ENCODE measurements at regions not wholly inside any gene's neighbourhood (a gene's known extent, or its start where the extent isn't known, plus 50 kb on each side); places are given as distances from the start of the nearest gene placed in this dataset.

DNA sequence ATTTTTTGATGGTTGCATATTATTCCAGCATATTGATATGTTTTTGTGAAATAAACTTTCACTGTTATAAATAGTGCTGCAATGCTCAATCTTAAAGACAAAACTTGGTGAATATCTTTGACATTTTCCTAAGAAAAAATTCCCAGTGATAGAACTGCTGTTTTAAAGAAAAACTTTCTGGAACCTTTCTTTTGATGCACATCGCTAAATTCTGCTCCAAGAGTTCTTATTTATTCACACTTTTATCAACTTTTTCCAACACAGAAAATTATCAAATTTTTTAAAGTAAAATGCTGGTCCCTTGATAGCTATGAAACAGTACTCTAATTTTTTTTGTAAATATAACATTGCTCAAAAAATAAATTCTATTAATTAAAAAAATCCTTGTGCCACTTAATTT is 196.6 kb downstream of the HS3ST3A1 start:
- no peak for DNase-seq (ENCODE audit: low spot score)

DNA sequence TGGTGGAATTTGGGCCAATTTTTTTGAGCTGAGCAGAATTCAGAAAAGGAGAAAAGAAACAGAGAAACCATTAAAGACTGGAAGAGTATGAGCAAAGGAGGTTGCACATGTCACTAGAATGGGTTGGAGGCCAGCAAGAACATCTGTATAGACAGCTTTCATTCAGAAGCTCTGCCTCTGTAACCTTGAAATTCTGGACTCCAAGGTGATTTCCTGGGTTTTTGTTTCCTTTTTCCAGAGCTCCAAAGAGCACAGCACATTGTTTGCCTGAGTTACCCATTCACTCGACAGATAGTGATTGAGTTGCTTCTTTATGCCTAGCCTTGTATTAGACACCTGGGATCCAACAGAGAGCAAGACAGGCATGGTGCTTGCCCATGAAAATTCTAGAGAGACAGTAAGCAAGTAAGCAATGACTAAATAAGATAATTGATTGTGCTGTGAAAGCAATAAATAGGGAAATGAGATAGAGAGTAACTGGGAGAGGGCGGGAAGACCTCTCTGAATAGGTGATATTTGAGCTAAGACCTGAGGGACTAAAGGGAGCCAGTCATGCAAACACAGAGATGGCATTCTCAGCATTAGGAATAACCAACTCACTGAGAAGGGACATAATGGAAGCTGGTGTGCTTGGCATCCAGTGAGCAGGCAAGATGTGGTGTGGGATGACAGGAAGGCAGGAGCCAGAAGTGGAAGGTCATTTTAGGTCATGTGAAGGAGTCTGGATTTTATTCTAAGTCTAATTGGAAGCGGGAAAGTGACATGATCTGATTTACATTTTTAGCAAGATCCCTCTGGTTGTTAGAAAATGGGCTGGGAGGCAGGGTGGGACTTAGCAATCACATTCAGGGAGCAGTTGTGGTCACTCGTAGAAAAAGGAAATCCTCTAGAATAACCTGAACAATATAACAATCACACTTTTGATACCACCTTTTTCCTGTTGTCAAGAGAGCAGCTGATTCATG is 197.5 kb downstream of the HS3ST3A1 start:
- no peak for DNase-seq (ENCODE audit: low spot score)

- DNase-seq (ENCODE audit: low spot score): no peak
Observed at GRCh38 chr17:13400491-13400890, 201.2 kb downstream of the HS3ST3A1 start.

GRCh38 chr17:13398853-13399252 is 202.9 kb downstream of the HS3ST3A1 start:
- DNase-seq (ENCODE audit: low spot score): no peak

DNA sequence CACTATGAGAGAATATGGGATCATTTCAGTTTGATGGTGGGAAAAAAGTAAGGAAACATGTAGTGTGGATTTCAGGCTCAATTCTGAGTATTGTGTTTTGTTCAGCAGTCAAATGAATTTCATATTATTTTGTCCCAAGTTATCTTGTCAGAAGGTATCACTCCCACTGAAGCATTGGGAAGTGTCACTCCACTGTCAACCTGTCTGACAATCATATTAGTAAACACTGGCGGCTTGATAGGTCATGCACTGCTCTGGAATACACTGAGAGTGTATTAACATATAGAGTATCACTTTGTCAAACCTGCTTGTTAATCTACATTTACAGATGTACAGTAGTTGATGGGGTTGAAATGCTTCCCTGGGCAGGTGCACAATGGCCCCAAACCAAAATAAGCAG is 203.6 kb downstream of the HS3ST3A1 start:
- DNase-seq (ENCODE audit: low spot score): no peak

DNA sequence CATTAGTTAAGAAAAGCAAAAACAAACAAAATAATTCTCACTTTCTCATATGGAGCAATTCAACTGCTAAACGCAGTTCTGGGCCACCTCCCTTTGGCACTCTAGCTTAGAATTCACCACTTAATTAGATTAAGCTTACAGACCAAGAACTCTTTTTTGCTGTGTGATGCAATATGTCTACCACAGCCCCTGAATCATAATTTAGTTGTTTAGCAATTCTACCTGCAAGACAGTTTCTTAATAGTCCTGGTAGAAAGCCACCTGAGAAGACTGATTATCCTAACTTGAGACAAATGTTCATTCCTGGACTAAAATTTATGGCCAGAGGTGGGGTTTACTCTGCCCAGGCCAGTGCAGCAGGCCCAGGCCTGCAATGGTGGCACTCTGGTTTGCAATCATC is 205.9 kb downstream of the HS3ST3A1 start:
- DNase-seq (ENCODE audit: low spot score): no peak

GRCh38 chr17:13395346-13395745 is 206.4 kb downstream of the HS3ST3A1 start:
- no peak for DNase-seq (ENCODE audit: low spot score)

DNA sequence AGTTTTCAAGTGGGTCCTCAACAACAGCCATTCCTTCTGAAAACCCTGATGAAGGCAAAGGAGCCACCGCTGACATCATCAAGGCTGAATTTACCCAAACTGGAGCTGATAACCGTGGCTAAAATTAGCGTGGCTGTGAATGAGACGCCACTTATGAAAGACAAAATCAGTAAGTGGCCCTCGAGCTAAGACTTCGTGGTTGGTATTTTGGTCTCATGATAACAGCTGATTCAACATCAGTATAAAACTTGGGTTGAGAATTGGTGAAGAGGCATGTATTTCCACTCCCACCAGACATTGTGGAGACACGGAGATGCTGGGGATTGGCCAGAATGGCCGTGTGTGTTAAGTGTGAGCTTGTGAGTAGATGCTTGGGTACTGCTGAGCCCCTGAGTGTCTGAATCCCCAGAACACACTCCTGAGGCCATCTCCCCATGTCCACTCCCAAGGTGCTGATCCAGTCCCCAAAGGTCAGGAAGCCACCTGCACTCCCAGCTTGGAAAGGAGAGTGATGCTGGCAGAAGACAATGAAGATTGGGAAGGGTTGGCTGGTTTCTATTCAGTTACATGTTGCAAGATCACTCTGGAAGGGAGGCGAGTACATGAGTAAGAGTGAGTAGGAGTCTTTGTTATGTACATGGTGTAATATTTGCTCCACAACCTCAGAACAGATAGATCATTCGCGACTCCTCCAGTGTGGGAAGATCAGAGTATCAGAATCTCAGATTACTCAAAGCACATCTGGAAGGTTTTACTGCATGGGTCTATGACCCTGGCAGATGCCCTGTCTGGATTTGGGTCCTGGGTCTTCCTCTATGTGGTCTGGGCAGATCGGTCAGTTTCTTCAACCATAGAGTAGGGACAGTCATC is 207.7 kb downstream of the HS3ST3A1 start:
- DNase-seq (ENCODE audit: low spot score): no peak

- DNase-seq (ENCODE audit: low spot score): no peak
Observed at GRCh38 chr17:13387952-13388351, 213.8 kb downstream of the HS3ST3A1 start.

DNA sequence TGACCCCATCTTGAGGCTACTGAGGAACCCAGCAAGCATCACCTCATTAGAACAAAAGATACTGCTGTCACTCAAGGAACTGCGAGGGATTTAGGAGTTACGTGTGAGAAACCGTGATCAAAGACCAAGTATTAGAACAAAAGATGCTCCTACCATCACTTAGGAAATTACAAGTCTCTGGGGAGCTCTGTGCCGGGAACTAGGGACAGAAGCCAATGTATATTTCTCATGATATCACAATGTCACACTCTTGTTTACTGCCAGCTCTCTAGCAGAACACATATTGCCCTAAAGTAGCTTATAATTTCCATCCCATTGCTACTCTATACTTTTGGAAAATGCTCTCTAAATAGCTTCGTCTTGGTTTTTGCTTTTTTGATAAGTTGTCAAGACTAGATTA is 214.5 kb downstream of the HS3ST3A1 start:
- DNase-seq (ENCODE audit: low spot score): no peak

DNA sequence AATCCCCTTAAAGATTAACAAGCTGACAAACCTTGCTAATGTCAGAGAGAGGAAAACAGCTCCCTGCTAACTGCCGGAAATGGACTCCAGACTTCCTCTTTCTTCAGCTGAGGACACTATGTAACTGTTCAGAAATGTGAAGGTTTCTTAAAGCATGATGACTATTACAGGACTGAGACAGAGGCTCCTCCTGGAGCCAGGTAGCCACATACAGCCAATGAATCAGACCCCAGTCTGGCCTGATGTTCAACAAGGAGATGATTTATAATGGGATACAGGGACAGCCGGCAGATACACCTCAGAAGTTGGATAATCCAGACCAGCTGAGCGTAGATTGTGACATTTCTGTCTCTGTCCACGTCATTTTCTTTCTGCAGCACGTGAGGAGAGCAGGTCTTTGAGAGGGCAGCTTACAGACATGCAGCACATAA is 216.2 kb downstream of the HS3ST3A1 start:
- no peak for DNase-seq (ENCODE audit: low spot score)

DNA sequence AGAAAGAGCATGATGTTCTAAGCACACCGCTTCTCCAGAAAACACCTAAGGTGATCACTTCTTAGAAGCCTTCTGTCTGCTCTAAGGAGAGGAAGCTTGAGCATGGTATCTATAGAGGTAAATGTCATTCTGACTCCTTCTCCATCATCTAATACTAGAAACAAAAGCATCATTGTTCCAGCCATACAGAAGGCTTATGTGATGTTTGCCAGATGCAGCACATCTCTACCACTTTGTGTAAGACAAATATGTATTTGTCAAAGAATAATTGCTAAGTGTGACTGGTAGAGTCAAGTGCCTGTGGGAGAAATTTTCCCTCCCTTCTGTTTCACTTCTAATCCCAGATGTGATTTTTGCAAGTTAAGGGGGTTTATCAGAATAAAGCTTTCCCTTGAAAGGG is 217.1 kb downstream of the HS3ST3A1 start:
- peak; percentile 46 for DNase-seq (ENCODE audit: low spot score)

- DNase-seq (ENCODE audit: low spot score): no peak
Observed at GRCh38 chr17:13378361-13378760, 223.4 kb downstream of the HS3ST3A1 start.

- DNase-seq (ENCODE audit: low spot score): no peak
Observed at GRCh38 chr17:13374203-13375143, 227.3 kb downstream of the HS3ST3A1 start.

GRCh38 chr17:13372432-13372831 is 229.3 kb downstream of the HS3ST3A1 start:
- no peak for DNase-seq (ENCODE audit: low spot score)

DNA sequence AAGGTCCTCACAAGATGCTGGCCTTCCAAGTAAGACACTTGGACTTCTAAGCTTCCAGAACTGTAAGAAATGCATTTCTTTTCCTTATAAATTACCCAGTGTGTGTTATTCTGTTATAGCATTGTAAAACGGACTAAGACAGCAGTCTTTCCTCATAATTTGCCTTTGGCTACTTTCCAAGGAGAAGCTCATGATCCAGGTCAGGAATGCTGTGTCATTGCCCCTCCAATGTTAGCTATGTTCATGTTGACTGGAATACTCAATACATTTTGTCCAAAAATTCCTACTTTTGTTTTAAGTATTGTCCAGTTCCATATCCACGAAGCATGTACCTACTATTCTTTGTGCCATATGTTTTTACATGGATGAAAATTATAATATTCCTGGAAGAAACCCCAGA is 234.6 kb downstream of the HS3ST3A1 start:
- no peak for DNase-seq (ENCODE audit: low spot score)

DNA sequence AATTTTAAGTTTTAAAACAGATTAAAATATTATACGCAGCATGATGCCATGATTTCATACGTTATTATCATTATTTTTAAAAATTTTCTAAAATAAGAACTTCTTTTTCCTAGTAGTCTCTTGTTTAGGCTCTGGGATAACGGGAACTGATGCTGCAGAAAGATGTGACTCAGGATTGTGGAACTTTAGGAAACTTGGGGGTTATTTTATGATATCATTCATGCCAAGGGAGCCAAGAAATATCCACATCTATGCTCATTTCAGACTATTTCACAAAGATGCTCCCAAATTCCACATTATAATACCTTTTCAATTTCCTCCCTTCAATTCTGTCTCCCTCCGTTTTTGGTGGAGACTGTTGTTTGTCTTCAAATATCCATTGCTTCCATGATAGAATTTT is 236.4 kb downstream of the HS3ST3A1 start:
- DNase-seq (ENCODE audit: low spot score): no peak

- no peak for DNase-seq (ENCODE audit: low spot score)
Observed at GRCh38 chr17:13363771-13364170, 238.0 kb downstream of the HS3ST3A1 start.

- no peak for DNase-seq (ENCODE audit: low spot score)
Observed at GRCh38 chr17:13362341-13363122, 239.2 kb downstream of the HS3ST3A1 start.

DNA sequence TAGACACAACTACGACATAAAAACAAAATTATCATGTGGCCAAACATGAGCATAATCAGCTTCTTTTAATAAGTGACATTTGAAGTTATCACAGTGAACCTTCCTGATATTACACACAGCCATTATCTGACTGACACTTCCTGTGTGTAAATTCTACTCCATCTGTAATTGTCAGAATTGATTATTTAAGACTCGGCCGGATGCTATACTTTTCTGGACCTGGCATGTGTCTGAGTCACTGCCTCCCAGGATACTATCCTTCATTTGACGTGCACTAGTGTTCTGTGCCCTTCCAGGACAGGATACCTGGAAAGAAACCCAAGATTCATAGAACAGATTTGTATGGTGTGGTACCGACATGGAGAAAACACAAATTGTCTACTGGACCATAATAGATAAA is 242.0 kb downstream of the HS3ST3A1 start:
- DNase-seq (ENCODE audit: low spot score): no peak

DNA sequence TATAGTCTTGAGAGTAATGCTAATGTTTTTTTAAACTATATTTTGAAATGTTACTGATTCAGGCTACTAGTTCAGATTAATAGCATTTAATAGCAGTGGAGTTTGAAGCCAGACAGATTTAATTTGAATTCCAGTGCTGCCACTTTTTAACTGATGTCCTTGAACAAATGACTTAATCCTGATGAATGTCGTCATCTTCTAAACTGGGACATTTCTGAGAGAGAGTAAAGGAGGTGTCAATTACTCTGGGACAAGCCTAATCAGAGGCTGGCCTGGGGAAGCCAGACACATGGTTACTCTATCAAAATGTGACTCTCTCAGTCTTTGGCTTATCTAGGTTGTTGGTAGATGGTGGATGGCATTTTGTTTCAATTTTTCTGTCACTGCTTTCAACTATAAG is 246.7 kb downstream of the HS3ST3A1 start:
- DNase-seq (ENCODE audit: low spot score): no peak

Measured in COLO829 (cell line).